Colonic mucosa (tissue), 4 donors: ENCODE measurements at regions not wholly inside any gene's neighbourhood (a gene's known extent, or its start where the extent isn't known, plus 50 kb on each side); places are given as distances from the start of the nearest gene placed in this dataset.
"Not testable (repeated sequence)": the region's sequence is repeated elsewhere in the genome, so short reads cannot be mapped to it uniquely, and the experiment has no call there.

Source experiments
- DNase-seq: peaks from one replicate; pipeline ENCODE4 v3.0.0-alpha.2; 2020
- H3K27ac ChIP-seq: fragments of 200-600 bp; one replicate; pipeline ENCODE4 v1.8.0; 2021
- H3K27me3 ChIP-seq: fragments of 200-600 bp; one replicate; pipeline ENCODE4 v1.8.0; 2021
- H3K36me3 ChIP-seq: fragments of 200-600 bp; one replicate; pipeline ENCODE4 v1.8.0; 2021
- H3K4me1 ChIP-seq: fragments of 200-600 bp; one replicate; pipeline ENCODE4 v1.8.0; 2021; ENCODE audit warnings: mild to moderate bottlenecking
- H3K4me3 ChIP-seq: fragments of 200-600 bp; one replicate; pipeline ENCODE4 v1.8.0; 2021
- H3K9ac ChIP-seq, 2 donors: one replicate each; pipeline ENCODE4 v1.7.0; 2013; ENCODE audit warnings: control low read depth in 2 of 2, low read depth in 2 of 2, low read length in 2 of 2
- H3K9me3 ChIP-seq: fragments of 200-600 bp; one replicate; pipeline ENCODE4 v1.8.0; 2021
- CTCF ChIP-seq: fragments of 200-600 bp; IDR thresholded peaks from one replicate; pipeline ENCODE4 v1.8.0; 2022; ENCODE audit warnings: antibody characterized with exemption, mild to moderate bottlenecking
- intact Hi-C: fragments of 100-400 bp; cut with DNase I; formaldehyde crosslinking; loops from one replicate; pipeline ENCODE4 v1.14.1; 2022
- donor health status: healthy.
- donor health status: DM: no; HTN: no; CAD: no.
- donor health status: DM: no; HTN: no; CAD: no.

- H3K4me1 ChIP-seq = no peaks in the 10 kb centered on the region
- no peak for DNase-seq
- no peak overlapping the region for H3K9ac ChIP-seq
- TF ChIP-seq CTCF = no peak
- H3K36me3 ChIP-seq = no peaks in the 10 kb centered on the region
- H3K9me3 ChIP-seq = no peaks in the 10 kb centered on the region
- no peak overlapping the region for H3K27ac ChIP-seq
- no peak overlapping the region for H3K4me3 ChIP-seq
- no peaks in the 10 kb centered on the region for H3K27me3 ChIP-seq
- intact Hi-C loops = no loop called here
Observed at GRCh38 chr5:9737265-9737664, 107.1 kb upstream of the TAS2R1 start.

GRCh38 chr5:9733486-9733885 lies 103.3 kb upstream of the TAS2R1 start:
- Histone ChIP-seq H3K4me1 (no peaks in the 10 kb centered on the region), H3K27me3 (no peaks in the 10 kb centered on the region), H3K36me3 (no peaks in the 10 kb centered on the region), H3K27ac (no peak overlapping the region), H3K9ac (no peak overlapping the region), H3K9me3 (no peaks in the 10 kb centered on the region), H3K4me3 (no peak overlapping the region)
- DNase-seq = no peak
- intact Hi-C loops = no loop called here
- no peak for TF ChIP-seq CTCF

GRCh38 chr5:9731159-9731558 lies 101.0 kb upstream of the TAS2R1 start:
- DNase-seq = no peak
- Histone ChIP-seq H3K4me1 (no peaks in the 10 kb centered on the region), H3K27ac (no peak overlapping the region), H3K4me3 (no peak overlapping the region), H3K36me3 (no peaks in the 10 kb centered on the region), H3K27me3 (no peaks in the 10 kb centered on the region), H3K9ac (no peak overlapping the region), H3K9me3 (no peaks in the 10 kb centered on the region)
- no peak for TF ChIP-seq CTCF
- intact Hi-C loops = no loop called here

- Histone ChIP-seq H3K27me3 (no peaks in the 10 kb centered on the region), H3K9ac (no peak overlapping the region), H3K27ac (no peak overlapping the region), H3K36me3 (no peaks in the 10 kb centered on the region), H3K4me1 (no peaks in the 10 kb centered on the region), H3K4me3 (no peak overlapping the region), H3K9me3 (no peaks in the 10 kb centered on the region)
- no peak for TF ChIP-seq CTCF
- intact Hi-C loops = no loop called here
- no peak for DNase-seq
Observed at GRCh38 chr5:9728261-9728660, 98.1 kb upstream of the TAS2R1 start.

GRCh38 chr5:9726931-9727330 lies 96.8 kb upstream of the TAS2R1 start:
- no peak for DNase-seq
- intact Hi-C loops = no loop called here
- Histone ChIP-seq H3K4me3 (no peak overlapping the region), H3K4me1 (no peaks in the 10 kb centered on the region), H3K9ac (no peak overlapping the region), H3K27me3 (no peaks in the 10 kb centered on the region), H3K9me3 (no peaks in the 10 kb centered on the region), H3K36me3 (no peaks in the 10 kb centered on the region), H3K27ac (no peak overlapping the region)
- TF ChIP-seq CTCF = no peak

GRCh38 chr5:9725265-9725664 lies 95.1 kb upstream of the TAS2R1 start:
- H3K9ac ChIP-seq, H3K27ac ChIP-seq, H3K36me3 ChIP-seq, H3K4me1 ChIP-seq, intact Hi-C loops, H3K27me3 ChIP-seq, H3K9me3 ChIP-seq, DNase-seq, H3K4me3 ChIP-seq: not testable (repeated sequence)
